K562 (cell line): ENCODE measurements at regions not wholly inside any gene's neighbourhood (a gene's known extent, or its start where the extent isn't known, plus 50 kb on each side); places are given as distances from the start of the nearest gene placed in this dataset.

ENCODE experiments used
- ATAC-seq: fragments of 200-7000 bp; cut with Tn5 transposase; 3 replicates; pipeline ENCODE4 v1.9.1; 2020; ENCODE audit warnings: moderate library complexity
- BruUV-seq: library from RNA; stranded (reverse); fragments of 400-500 nt; replicated peaks from 2 replicates; lab custom pipeline; 2021; lab: Mats Ljungman, UMichigan
- CTCF ChIA-PET: fragments of 300-600 bp; formaldehyde crosslinking; extraction: SDS; loops from one replicate; lab custom pipeline; 2021; ENCODE audit warnings: low intra/inter-chr PET ratio; lab: Yijun Ruan, JAX
- POLR2A ChIA-PET: fragments of 300-600, 350-650 bp; sonication (Branson Sonifier 250); formaldehyde crosslinking; extraction: SDS; loops from one replicate; lab custom pipeline; 2021; ENCODE audit warnings: antibody characterized with exemption, inconsistent platforms; lab: Yijun Ruan, JAX
- DNase-seq, 4 experiments: peaks; one replicate each; pipeline versions ENCODE4 v3.0.0 to v3.0.0-alpha.2; 2011 to 2018; ENCODE audit warnings: low spot score in 3 of 4, mixed read lengths in 3 of 4; ENCODE audit errors: extremely low read depth in 1 of 4
- FAIRE-seq: peaks from 2 replicates; lab custom pipeline; 2011; peaks lifted over from hg19 to GRCh38; lab: Jason Lieb, UNC
- H2AFZ ChIP-seq: 2 replicates; pipeline ENCODE4 v1.6.0; 2011; ENCODE audit warnings: low read depth, low read length, control low read depth, inconsistent platforms
- H3K27ac ChIP-seq: fragments of 200-600 bp; 3 replicates; pipeline ENCODE4 v1.8.0; 2011; ENCODE audit warnings: low read depth, mild to moderate bottlenecking, control low read depth, inconsistent platforms, low read length, moderate library complexity, mixed read lengths; ENCODE audit errors: extremely low read depth
- H3K27me3 ChIP-seq, 2 experiments: fragments of 300-600 bp in 1 of 2; 2 replicates in 1 of 2; 3 replicates in 1 of 2; pipeline versions ENCODE4 v1.6.0 to v1.8.0; 2011; ENCODE audit warnings: inconsistent platforms in 2 of 2, low read length in 2 of 2, mild to moderate bottlenecking in 1 of 2, mixed read lengths in 1 of 2, moderate library complexity in 1 of 2; ENCODE audit not compliant: control insufficient read depth in 2 of 2, insufficient read depth in 2 of 2
- H3K36me3 ChIP-seq: fragments of 300-600 bp; 3 replicates; pipeline ENCODE4 v1.8.0; 2011; ENCODE audit warnings: mild to moderate bottlenecking, low read length, inconsistent platforms; ENCODE audit not compliant: control insufficient read depth, insufficient read depth
- H3K4me1 ChIP-seq, 2 experiments: fragments of 200-600 bp in 1 of 2; replicated peaks in 1 of 2; 2 replicates in 1 of 2; 3 replicates in 1 of 2; pipeline versions ENCODE4 v1.5.1 to v1.8.0; 2011; ENCODE audit warnings: inconsistent platforms in 2 of 2, low read length in 2 of 2, mild to moderate bottlenecking in 1 of 2, mixed read lengths in 1 of 2, moderate library complexity in 1 of 2; ENCODE audit not compliant: control insufficient read depth in 2 of 2, insufficient read depth in 2 of 2
- H3K4me2 ChIP-seq: 2 replicates; pipeline ENCODE4 v1.6.1; 2011; ENCODE audit warnings: low read length, control low read depth, inconsistent platforms, mixed read lengths; ENCODE audit not compliant: insufficient read depth
- H3K4me3 ChIP-seq: fragments of 200-600 bp; sonication (generic), shearing (Covaris generic); 2 replicates; pipeline ENCODE4 v1.5.1; 2016; ENCODE audit warnings: control low read depth, inconsistent platforms
- H3K79me2 ChIP-seq: fragments of 200-600 bp; 3 replicates; pipeline ENCODE4 v1.8.0; 2011; ENCODE audit warnings: low read length, inconsistent platforms; ENCODE audit not compliant: control insufficient read depth, insufficient read depth
- H3K9ac ChIP-seq, 2 experiments: 2 replicates each; pipeline versions ENCODE4 v1.6.0 to v1.6.1; 2011; ENCODE audit warnings: low read depth in 2 of 2, low read length in 2 of 2, control low read depth in 1 of 2, inconsistent platforms in 1 of 2, mild to moderate bottlenecking in 1 of 2, mixed read lengths in 1 of 2; ENCODE audit not compliant: insufficient read depth in 1 of 2
- H3K9me1 ChIP-seq: one replicate; pipeline ENCODE4 v1.6.0; 2011; ENCODE audit warnings: inconsistent platforms, mild to moderate bottlenecking, low read length, moderate library complexity; ENCODE audit not compliant: control insufficient read depth, insufficient read depth
- H3K9me3 ChIP-seq: replicated peaks from 2 replicates; pipeline ENCODE4 v1.5.1; 2011; ENCODE audit warnings: low read depth, low read length, inconsistent platforms; ENCODE audit not compliant: control insufficient read depth, insufficient read depth
- H4K20me1 ChIP-seq: replicated peaks from 2 replicates; pipeline ENCODE4 v1.6.1; 2011; ENCODE audit warnings: low read length, inconsistent platforms, mixed read lengths; ENCODE audit not compliant: control insufficient read depth, insufficient read depth
- HCFC1 ChIP-seq: IDR thresholded peaks from 2 replicates; pipeline ENCODE4 v1.6.1; 2012; ENCODE audit warnings: low read depth, low read length, improper control_type of control experiment
- MYC ChIP-seq, 2 experiments: fragments of 250-450 bp in 1 of 2; sonication (Bioruptor Pico) in 1 of 2; IDR thresholded peaks; 2 replicates each; pipeline versions ENCODE4 v1.5.1 to v1.6.1; 2012 to 2021; ENCODE audit warnings: low read depth in 2 of 2, borderline replicate concordance in 1 of 2, improper control_type of control experiment in 1 of 2, low read length in 1 of 2, mild to moderate bottlenecking in 1 of 2, moderate library complexity in 1 of 2
- PHB2 ChIP-seq: fragments of 450-650 bp; IDR thresholded peaks from 2 replicates; pipeline ENCODE4 v1.6.1; 2017; ENCODE audit warnings: low read depth
- SP2 ChIP-seq: IDR thresholded peaks from 2 replicates; pipeline ENCODE4 v1.6.1; 2011; ENCODE audit warnings: mild to moderate bottlenecking, low read depth, low read length, moderate library complexity; ENCODE audit not compliant: poor library complexity, severe bottlenecking; ENCODE audit errors: extremely low read depth
- ZNF232 ChIP-seq: sonication (generic); formaldehyde crosslinking; IDR thresholded peaks from 2 replicates; pipeline ENCODE4 v1.8.0; 2022; ENCODE audit warnings: mild to moderate bottlenecking, missing genetic modification reagents
- ZNF431 ChIP-seq: sonication (generic); formaldehyde crosslinking; IDR thresholded peaks from 2 replicates; pipeline ENCODE4 v1.8.0; 2022; ENCODE audit warnings: mild to moderate bottlenecking, missing genetic modification reagents
- WGBS: fragments of 100-300 bp; shearing (Covaris generic); methylation state at CpG from one replicate; pipeline ENCODE4 v1.1.6; 2016; ENCODE audit warnings: low coverage, mixed read lengths; ENCODE audit not compliant: insufficient coverage; ENCODE audit errors: missing lambda C conversion rate; 5-methylcytosine and 5-hydroxymethylcytosine counted together
- in situ Hi-C: fragments of 300-500 bp; cut with MboI; formaldehyde crosslinking; loops from 4 replicates; pipeline ENCODE4 v1.15.0; 2018; ENCODE audit warnings: inconsistent platforms, mixed read lengths
- intact Hi-C: fragments of 100-400 bp; cut with micrococcal nuclease; formaldehyde crosslinking; loops from 2 replicates; pipeline ENCODE4 v1.14.2; 2022
- TF ChIP-seq, protein P1 (sequence below): fragments of 450-650 bp; IDR thresholded peaks from 2 replicates; pipeline ENCODE4 v1.6.1; 2016; ENCODE audit warnings: borderline replicate concordance
- TF ChIP-seq, protein P2 (sequence below): fragments of 250-450 bp; sonication (Bioruptor Pico); IDR thresholded peaks from 2 replicates; pipeline ENCODE4 v1.8.0; 2021; ENCODE audit warnings: mild to moderate bottlenecking, moderate library complexity
- TF ChIP-seq, protein P3 (sequence below): fragments of 200-800 bp; sonication (Bioruptor generic); IDR thresholded peaks from 2 replicates; pipeline ENCODE4 v1.6.1; 2016; ENCODE audit warnings: missing genetic modification characterization, missing compliant biosample characterization

DNA sequence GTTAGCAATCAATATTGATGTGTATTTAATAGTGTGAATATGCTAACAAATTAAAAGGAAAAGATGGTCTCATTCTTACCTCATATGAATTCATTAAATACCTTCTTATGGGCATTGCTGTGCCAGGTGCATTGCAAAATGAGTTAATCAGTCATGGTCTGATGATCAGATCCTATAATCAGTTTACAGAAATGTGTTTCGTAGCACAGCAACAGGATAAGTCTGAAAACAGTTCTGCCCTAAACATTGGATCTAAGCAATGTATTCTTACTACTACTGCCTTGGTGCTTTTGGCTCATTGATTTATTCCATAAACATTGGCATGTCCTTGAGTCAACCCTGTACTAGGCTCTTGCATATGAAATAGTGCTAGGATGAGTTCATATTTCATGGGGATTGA is 417.0 kb upstream of the JAG1 start (continued):
- TF ChIP-seq, protein P1, sequence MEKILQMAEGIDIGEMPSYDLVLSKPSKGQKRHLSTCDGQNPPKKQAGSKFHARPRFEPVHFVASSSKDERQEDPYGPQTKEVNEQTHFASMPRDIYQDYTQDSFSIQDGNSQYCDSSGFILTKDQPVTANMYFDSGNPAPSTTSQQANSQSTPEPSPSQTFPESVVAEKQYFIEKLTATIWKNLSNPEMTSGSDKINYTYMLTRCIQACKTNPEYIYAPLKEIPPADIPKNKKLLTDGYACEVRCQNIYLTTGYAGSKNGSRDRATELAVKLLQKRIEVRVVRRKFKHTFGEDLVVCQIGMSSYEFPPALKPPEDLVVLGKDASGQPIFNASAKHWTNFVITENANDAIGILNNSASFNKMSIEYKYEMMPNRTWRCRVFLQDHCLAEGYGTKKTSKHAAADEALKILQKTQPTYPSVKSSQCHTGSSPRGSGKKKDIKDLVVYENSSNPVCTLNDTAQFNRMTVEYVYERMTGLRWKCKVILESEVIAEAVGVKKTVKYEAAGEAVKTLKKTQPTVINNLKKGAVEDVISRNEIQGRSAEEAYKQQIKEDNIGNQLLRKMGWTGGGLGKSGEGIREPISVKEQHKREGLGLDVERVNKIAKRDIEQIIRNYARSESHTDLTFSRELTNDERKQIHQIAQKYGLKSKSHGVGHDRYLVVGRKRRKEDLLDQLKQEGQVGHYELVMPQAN: no peak
- TF ChIP-seq ZNF232 (no peak), HCFC1 (no peak)
- TF ChIP-seq, protein P2, sequence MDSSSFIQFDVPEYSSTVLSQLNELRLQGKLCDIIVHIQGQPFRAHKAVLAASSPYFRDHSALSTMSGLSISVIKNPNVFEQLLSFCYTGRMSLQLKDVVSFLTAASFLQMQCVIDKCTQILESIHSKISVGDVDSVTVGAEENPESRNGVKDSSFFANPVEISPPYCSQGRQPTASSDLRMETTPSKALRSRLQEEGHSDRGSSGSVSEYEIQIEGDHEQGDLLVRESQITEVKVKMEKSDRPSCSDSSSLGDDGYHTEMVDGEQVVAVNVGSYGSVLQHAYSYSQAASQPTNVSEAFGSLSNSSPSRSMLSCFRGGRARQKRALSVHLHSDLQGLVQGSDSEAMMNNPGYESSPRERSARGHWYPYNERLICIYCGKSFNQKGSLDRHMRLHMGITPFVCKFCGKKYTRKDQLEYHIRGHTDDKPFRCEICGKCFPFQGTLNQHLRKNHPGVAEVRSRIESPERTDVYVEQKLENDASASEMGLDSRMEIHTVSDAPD (CRISPR knock-in tag): no peak

DNA sequence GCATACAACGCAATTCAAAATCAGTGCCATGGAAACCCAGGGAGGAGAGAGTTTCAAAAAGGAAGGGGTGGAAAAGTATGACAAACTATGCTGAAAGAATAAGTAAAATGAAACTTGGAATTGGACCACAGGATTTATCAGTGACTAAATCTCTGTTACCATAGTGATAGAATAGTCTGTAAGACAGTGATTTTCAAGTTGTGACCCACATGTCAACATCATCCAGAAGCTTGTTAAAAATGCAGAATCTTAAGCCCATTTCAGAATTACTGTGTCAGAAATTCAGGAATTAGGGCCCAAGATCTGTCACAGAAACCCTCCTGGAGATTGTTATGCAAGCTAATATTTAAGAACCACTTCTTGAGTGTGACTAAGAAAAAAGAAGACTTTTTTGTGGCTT is 417.7 kb upstream of the JAG1 start:
- DNase-seq (no peak), FAIRE-seq (no peak), ATAC-seq (no peak)
- ChIA-PET POLR2A (no interaction called here), CTCF (no interaction called here)
- H4K20me1 ChIP-seq: no peaks in the 10 kb centered on the region
- 0% methylated on average over 1 of the region's 1 CpG for WGBS
- no peaks in the 10 kb centered on the region for H3K9me3 ChIP-seq
- no peak overlapping the region for H3K4me3 ChIP-seq
- no peaks in the 10 kb centered on the region for H3K36me3 ChIP-seq
- H3K79me2 ChIP-seq: no peaks in the 10 kb centered on the region
- BruUV-seq: no TSS peak
- H3K4me1 ChIP-seq: no peaks in the 10 kb centered on the region
- no peak overlapping the region for H3K4me2 ChIP-seq
- intact Hi-C loops (no loop called here), in situ Hi-C loops (no loop called here)
- H2AFZ ChIP-seq: no peak overlapping the region
- H3K27ac ChIP-seq: no peak overlapping the region
- no peaks in the 10 kb centered on the region for H3K9me1 ChIP-seq
- H3K9ac ChIP-seq: no peak overlapping the region
- H3K27me3 ChIP-seq: no peaks in the 10 kb centered on the region
- TF ChIP-seq, protein P3, sequence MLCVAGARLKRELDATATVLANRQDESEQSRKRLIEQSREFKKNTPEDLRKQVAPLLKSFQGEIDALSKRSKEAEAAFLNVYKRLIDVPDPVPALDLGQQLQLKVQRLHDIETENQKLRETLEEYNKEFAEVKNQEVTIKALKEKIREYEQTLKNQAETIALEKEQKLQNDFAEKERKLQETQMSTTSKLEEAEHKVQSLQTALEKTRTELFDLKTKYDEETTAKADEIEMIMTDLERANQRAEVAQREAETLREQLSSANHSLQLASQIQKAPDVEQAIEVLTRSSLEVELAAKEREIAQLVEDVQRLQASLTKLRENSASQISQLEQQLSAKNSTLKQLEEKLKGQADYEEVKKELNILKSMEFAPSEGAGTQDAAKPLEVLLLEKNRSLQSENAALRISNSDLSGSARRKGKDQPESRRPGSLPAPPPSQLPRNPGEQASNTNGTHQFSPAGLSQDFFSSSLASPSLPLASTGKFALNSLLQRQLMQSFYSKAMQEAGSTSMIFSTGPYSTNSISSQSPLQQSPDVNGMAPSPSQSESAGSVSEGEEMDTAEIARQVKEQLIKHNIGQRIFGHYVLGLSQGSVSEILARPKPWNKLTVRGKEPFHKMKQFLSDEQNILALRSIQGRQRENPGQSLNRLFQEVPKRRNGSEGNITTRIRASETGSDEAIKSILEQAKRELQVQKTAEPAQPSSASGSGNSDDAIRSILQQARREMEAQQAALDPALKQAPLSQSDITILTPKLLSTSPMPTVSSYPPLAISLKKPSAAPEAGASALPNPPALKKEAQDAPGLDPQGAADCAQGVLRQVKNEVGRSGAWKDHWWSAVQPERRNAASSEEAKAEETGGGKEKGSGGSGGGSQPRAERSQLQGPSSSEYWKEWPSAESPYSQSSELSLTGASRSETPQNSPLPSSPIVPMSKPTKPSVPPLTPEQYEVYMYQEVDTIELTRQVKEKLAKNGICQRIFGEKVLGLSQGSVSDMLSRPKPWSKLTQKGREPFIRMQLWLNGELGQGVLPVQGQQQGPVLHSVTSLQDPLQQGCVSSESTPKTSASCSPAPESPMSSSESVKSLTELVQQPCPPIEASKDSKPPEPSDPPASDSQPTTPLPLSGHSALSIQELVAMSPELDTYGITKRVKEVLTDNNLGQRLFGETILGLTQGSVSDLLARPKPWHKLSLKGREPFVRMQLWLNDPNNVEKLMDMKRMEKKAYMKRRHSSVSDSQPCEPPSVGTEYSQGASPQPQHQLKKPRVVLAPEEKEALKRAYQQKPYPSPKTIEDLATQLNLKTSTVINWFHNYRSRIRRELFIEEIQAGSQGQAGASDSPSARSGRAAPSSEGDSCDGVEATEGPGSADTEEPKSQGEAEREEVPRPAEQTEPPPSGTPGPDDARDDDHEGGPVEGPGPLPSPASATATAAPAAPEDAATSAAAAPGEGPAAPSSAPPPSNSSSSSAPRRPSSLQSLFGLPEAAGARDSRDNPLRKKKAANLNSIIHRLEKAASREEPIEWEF (CRISPR knock-in tag): no peak
- no peak for TF ChIP-seq SP2
- no peak for TF ChIP-seq PHB2
- TF ChIP-seq HCFC1: no peak
- no peak for TF ChIP-seq MYC (IDR thresholded peaks at IDR 0.05; ENCODE audit: low read depth, low read length)
- TF ChIP-seq MYC (CRISPR knock-in tag; IDR thresholded peaks at IDR 0.05; ENCODE audit: borderline replicate concordance, low read depth): no peak
- no peak for TF ChIP-seq ZNF431 (CRISPR knock-in tag)
- TF ChIP-seq, all 486 proteins: peak for 0
